ENCODE measurements at regions not wholly inside any gene's neighbourhood (a gene's known extent, or its start where the extent isn't known, plus 50 kb on each side); places are given as distances from the start of the nearest gene placed in this dataset.
A peak's percentile ranks its signal among the peaks of the same experiment; 100 is the strongest.
"Not testable (repeated sequence)": the region's sequence is repeated elsewhere in the genome, so short reads cannot be mapped to it uniquely, and the experiment has no call there.

- ATAC-seq: no peak
Measured at GRCh38 chr15:87477026-87477425, 779.5 kb downstream of the NTRK3 start.

GRCh38 chr15:87470923-87471322 lies 785.6 kb downstream of the NTRK3 start:
- TF ChIP-seq SNAI2 (CRISPR knock-in tag; IDR thresholded peaks at IDR 0.05) (no peak), PATZ1 (CRISPR knock-in tag; IDR thresholded peaks at IDR 0.05; ENCODE audit: borderline replicate concordance) (no peak), OSR1 (CRISPR knock-in tag; IDR thresholded peaks at IDR 0.05) (no peak), ZC3H10 (CRISPR knock-in tag; IDR thresholded peaks at IDR 0.05) (no peak), ARNTL (CRISPR knock-in tag; IDR thresholded peaks at IDR 0.05; ENCODE audit: borderline replicate concordance, low read depth) (no peak), ISL1 (CRISPR knock-in tag; IDR thresholded peaks at IDR 0.05) (0 out of 2 replicates have a peak, but pooled peaks have one; percentile 20)
- ATAC-seq: no peak

More at GRCh38 chr15:87477026-87477425, 779.5 kb downstream of the NTRK3 start:
- TF ChIP-seq TOX (CRISPR knock-in tag; IDR thresholded peaks at IDR 0.05; ENCODE audit: borderline replicate concordance): no peak
- TF ChIP-seq PPARA (CRISPR knock-in tag; IDR thresholded peaks at IDR 0.05; ENCODE audit: borderline replicate concordance): no peak
- no peak for TF ChIP-seq ZFP3 (CRISPR knock-in tag; IDR thresholded peaks at IDR 0.05)
- TF ChIP-seq ZC3H10 (CRISPR knock-in tag; IDR thresholded peaks at IDR 0.05): no peak

- not testable (repeated sequence) for ATAC-seq
Measured at GRCh38 chr15:87463956-87464355, 792.6 kb downstream of the NTRK3 start.

GRCh38 chr15:87461631-87462030 lies 794.9 kb downstream of the NTRK3 start:
- TF ChIP-seq CSRNP3 (CRISPR knock-in tag; IDR thresholded peaks at IDR 0.05): no peak
- no peak for TF ChIP-seq SNAI2 (CRISPR knock-in tag; IDR thresholded peaks at IDR 0.05)
- no peak for TF ChIP-seq POU6F1 (CRISPR knock-in tag; IDR thresholded peaks at IDR 0.05; ENCODE audit: borderline replicate concordance, low read depth)
- no peak for TF ChIP-seq GLIS3 (CRISPR knock-in tag; IDR thresholded peaks at IDR 0.05)
- TF ChIP-seq ESRRG (CRISPR knock-in tag; IDR thresholded peaks at IDR 0.05): no peak
- no peak for TF ChIP-seq ZC3H10 (CRISPR knock-in tag; IDR thresholded peaks at IDR 0.05)
- TF ChIP-seq TCF4 (CRISPR knock-in tag; IDR thresholded peaks at IDR 0.05; ENCODE audit: borderline replicate concordance): no peak
- no peak for TF ChIP-seq ZFP30 (CRISPR knock-in tag; IDR thresholded peaks at IDR 0.05)
- TF ChIP-seq ZNF8 (CRISPR knock-in tag; IDR thresholded peaks at IDR 0.05): no peak
- ATAC-seq: peak; percentile 39; the same call in 2 of the 3 replicates

- TF ChIP-seq OSR1 (CRISPR knock-in tag; IDR thresholded peaks at IDR 0.05): no peak
- TF ChIP-seq POU6F1 (CRISPR knock-in tag; IDR thresholded peaks at IDR 0.05; ENCODE audit: borderline replicate concordance, low read depth): no peak
- ATAC-seq: no peak
Measured at GRCh38 chr15:87454860-87455259, 801.7 kb downstream of the NTRK3 start.

GRCh38 chr15:87450314-87450713 lies 806.2 kb downstream of the NTRK3 start:
- ATAC-seq: no peak
- no peak for TF ChIP-seq RARB (CRISPR knock-in tag; IDR thresholded peaks at IDR 0.05)

GRCh38 chr15:87439090-87439489 lies 817.4 kb downstream of the NTRK3 start:
- no peak for TF ChIP-seq ZNF70 (CRISPR knock-in tag; IDR thresholded peaks at IDR 0.05)
- TF ChIP-seq CSRNP3 (CRISPR knock-in tag; IDR thresholded peaks at IDR 0.05): no peak
- no peak for TF ChIP-seq ZNF565 (CRISPR knock-in tag; conservative IDR thresholded peaks at IDR 0.05; ENCODE audit: low read depth)
- TF ChIP-seq CSDC2 (CRISPR knock-in tag; IDR thresholded peaks at IDR 0.05): no peak
- no peak for TF ChIP-seq TCF4 (CRISPR knock-in tag; IDR thresholded peaks at IDR 0.05; ENCODE audit: borderline replicate concordance)
- no peak for TF ChIP-seq ZC3H10 (CRISPR knock-in tag; IDR thresholded peaks at IDR 0.05)
- no peak for TF ChIP-seq ISL1 (CRISPR knock-in tag; IDR thresholded peaks at IDR 0.05)
- TF ChIP-seq ZNF8 (CRISPR knock-in tag; IDR thresholded peaks at IDR 0.05): no peak
- TF ChIP-seq TOX (CRISPR knock-in tag; IDR thresholded peaks at IDR 0.05; ENCODE audit: borderline replicate concordance): no peak
- ATAC-seq: no peak

Measured in SK-N-SH treated with all-trans-retinoic acid at 6 μM for 48 hours (cell line).